ENCODE measurements at regions not wholly inside any gene's neighbourhood (a gene's known extent, or its start where the extent isn't known, plus 50 kb on each side); places are given as distances from the start of the nearest gene placed in this dataset.

DNA sequence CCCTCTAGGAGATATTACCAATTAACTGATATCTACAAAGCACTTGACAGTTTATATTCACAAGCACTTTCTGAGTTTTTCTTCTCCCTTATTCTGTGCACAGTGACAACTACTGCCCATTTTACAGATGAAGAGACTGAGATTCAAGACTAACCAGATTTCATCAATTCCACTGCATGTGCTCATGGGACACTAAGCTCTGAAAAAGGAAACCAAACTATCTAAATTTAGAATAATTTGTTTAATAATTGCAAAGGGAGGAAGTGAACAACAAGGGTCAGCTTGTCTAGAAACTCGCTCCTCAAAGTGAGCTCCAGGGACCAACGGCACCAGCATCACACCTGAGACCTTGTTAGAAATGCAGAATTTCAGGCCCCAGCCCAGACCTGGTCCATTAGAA, 50.8 kb upstream of the MYLIP start:
- no peak for DNase-seq (ENCODE audit: low spot score)

DNA sequence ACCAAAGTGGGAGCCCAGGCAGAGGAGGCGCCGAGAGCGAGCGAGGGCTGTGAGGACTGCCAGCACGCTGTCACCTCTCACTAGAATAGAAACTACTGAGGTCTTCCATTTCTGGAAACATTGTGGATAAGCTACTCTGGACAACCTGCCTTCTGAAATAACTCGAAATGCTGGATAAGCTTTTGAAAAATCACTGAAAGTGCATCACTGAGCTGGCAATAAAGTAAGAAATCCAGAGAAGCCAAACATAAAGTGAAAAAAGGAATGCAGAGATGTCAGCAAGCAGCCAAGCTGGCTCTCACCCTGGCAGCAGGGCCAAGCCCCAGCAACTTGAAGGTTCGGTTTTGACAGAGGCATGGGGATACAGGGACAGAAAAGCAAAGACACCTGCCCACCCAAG, 59.2 kb upstream of the MYLIP start:
- DNase-seq (ENCODE audit: low spot score), result no peak

DNA sequence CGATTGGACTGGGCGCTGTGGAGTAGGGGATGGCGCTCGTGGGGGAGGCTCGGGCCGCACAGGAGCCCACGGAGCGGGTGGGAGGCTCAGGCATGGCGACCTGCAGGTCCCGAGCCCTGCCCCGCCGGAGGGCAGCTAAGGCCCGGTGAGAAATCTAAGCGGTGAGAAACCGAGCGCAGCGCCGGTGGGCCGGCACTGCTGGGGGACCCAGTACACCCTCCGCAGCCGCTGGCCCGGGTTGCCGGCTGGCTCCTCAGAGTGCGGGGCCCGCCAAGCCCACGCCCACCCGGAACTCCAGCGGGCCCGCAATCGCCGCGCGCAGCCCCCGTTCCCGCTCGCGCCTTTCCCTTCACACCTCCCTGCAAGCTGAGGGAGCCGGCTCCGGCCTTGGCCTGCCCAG, 59.7 kb upstream of the MYLIP start:
- no peak for DNase-seq (ENCODE audit: low spot score)

DNA sequence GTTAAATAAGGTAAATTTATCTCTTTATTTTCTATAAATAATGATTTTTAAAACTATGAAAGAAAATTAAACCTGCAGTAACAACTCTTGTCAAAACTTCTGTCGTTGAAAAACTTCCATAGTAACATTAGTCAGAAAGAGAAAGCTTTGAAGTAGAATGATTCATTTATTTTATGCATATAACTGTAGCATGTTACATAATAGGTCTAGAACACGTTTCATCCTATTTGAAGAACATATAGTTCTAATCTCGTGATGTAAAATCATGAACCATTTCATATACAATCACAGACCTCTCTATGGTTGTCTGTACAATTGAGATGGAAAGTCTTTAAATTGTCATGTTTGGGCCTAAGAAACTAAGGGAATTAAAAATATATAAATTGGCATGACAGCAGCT, 61.3 kb upstream of the MYLIP start:
- DNase-seq (ENCODE audit: low spot score), result no peak

DNA sequence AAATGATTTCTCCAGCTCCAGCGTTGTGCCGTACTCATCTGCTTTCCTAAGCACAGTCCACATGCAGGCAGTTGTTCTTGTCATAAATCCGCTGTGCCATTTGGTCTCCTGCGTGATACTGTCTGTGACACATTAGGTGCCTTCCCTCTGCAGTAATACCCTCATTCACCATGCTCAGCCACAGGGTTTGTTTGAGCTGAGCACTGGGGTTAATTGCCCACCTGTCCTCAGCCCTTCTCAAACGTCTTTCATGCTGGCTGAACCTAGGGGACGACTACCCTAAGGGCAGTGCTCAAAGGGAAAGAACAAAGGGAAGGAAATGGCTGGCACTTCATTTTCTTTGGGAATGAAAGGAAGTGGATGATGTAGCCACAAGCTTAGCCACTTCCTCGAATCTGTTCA, 64.2 kb upstream of the MYLIP start:
- DNase-seq (ENCODE audit: low spot score), result no peak

DNA sequence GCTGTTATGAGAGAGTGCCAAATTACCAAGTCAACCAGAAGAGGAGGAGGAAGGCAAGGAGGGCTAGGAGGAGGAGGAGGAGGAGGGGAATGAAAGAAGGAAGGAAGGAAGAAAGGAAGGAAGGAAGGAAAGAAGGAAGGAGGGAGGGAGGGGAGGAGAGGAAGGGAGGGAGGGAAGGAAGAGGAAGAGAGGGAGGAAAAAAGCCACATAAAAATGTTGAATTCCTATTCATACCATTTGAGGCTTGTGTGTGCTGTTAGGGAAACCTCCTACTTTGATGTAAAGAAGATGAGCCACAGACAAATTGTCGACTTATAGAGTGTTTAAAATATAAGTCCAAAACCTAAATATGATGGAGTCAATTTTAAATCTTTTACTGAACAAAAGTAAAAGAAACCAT, 65.3 kb upstream of the MYLIP start:
- no peak for DNase-seq (ENCODE audit: low spot score)

DNA sequence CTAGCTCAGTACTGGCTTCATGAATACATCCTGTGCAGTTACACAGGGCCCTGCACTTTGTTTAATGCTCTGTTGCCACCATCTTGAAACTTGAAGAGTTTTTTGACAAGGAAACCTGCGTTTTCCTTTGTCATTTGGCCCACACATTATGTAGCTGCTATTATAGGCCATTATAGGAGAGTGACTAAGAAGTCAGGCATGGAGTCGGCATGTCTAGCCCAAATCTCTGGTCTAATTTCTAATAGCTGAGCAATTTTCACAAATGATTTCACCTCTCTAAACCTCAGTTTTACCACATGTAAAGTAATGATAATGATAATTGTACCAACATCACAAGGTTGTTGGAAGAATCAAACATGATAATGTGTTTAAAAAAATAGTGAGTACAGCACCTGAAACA, 67.1 kb upstream of the MYLIP start:
- DNase-seq (ENCODE audit: low spot score), result no peak

DNA sequence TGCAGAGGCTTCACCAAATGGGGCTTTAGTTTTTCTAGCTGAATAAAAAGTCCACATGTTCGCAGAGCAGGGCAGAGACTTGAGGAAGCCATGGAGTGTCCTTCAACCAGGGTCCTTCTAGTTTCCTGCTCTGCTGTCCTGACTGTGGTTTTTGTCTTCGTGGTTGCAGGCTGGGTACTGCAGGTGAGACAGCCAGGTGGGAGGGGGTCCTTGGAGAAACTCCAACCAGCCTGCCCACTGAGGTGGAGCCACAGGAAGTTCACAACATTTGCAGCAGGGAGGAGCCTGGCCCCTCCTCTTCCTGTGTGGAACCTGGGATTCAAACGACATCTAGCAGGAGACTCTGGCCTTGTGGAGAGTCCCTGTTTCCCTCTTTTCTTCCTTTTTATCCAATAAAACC, 68.8 kb upstream of the MYLIP start:
- no peak for DNase-seq (ENCODE audit: low spot score)

DNA sequence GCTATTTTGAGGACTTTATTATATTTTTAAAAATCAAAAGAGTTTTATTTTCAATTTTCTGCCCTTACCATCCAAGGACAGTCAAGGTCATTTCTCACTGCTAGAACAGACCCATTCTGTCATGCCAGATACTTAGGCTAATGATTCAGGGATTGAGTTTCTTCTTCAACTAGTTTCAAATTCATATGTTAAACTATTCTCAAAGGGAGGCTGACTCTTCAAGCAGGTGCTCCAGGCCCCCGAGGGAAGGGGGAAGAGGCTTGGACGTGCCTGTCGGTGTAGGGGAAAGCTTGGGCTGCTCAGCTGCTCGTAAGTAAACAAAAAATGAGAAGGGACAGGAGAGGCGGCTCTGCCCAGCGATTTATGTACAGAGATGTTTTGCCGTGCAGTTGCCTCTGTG, 69.4 kb upstream of the MYLIP start:
- no peak for DNase-seq (ENCODE audit: low spot score)

DNA sequence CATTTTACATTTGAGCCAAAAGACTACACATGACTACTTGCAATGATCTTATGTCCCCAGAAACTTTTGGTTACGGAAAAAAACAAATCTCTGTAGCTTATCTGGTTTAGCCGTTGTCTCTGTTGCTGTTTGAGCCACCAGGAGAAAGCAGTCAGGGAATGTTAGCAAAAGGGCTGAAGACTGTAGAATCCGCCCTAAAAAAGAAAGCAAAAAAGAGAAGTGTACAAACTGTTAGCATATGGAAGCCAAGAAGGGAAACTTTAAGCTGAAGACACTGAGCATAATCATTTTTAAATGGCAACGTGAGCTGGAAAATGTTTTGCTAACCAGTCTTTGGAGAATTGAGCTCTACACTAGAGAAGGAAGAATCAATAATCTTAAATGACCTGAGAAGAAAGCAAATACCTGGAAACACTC, 69.9 kb upstream of the MYLIP start:
- DNase-seq (ENCODE audit: low spot score), result no peak

DNA sequence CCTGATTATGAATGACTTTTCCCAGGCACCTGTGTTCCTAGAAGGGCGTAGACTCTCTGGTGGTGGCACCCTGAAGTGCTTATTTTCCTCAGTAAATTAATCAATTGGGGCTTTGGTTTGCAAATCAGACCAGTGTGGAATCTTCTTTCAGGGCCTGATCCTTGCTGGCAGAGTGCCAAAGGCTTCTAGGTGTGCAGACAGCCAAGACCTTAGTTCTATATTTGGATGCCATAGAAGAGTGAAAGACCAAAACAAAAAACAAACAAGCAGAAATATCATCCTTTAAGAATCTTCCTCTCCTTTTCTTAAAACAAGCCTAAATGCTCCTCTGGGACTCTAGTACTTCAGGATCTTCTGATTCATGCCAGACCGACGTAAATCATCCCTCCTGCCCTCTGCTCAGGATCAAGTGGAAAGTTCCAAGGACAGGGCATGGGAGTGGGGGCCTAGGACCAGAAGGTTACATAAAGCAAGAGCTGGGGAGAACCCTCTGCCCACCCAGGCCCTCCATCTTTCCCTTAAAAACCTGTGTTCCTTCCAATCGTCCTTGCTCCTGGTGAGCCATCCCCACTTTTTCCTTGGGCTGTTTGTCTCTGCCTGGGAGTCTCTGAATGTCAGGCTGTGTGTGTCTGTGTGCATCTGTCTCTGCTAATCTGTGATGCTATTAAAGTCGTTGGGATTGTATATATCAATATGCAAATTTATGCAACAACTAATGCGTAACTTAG, 70.5 kb upstream of the MYLIP start:
- peak; percentile 24 for DNase-seq (ENCODE audit: low spot score)

DNA sequence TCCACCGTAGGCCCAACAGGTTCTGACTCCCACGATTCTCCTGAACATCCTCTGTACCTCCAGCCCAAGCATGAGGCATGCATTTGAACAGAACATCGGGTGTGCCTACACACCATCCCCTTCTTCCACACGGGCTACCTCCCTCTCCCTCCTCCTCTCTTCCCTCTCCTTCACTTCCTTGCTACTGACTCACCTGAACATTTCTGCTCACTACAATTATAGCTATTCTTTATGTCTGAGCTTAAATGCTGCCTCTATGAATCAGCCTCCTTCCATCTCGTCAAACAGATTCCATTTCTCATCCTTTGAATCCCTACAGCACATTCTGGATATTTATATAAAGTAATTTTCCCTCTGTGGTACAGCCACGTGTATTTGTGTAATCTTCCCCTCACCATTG, 71.4 kb upstream of the MYLIP start:
- no peak for DNase-seq (ENCODE audit: low spot score)

DNA sequence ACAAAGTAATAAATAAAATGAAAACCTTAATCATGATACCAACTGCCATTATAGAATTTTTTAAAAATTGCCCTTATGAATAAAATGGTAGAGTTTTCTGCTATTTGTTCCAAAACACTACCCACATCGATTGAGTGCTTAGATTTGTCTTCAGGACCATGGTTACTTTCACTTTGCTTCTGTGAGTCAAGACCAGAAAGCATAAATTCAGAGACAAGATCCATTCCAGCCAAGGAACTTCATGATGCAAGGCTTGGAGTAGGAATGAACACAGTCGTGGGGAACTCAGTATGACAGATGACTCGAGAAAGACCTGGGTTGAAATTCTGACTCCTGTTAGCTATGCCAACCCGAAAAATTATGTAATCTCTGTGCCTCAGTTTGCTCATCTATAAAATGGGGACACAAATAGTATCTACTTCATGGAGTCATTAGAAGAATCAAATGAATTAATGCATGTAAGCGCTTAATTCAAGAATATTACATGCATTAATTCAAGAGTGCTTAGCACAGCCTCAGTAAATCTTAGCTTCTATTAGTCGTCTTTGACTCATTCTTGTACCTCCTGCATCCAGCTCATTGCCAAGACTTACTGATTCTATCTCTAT, 72.5 kb upstream of the MYLIP start:
- no peak for DNase-seq (ENCODE audit: low spot score)

DNA sequence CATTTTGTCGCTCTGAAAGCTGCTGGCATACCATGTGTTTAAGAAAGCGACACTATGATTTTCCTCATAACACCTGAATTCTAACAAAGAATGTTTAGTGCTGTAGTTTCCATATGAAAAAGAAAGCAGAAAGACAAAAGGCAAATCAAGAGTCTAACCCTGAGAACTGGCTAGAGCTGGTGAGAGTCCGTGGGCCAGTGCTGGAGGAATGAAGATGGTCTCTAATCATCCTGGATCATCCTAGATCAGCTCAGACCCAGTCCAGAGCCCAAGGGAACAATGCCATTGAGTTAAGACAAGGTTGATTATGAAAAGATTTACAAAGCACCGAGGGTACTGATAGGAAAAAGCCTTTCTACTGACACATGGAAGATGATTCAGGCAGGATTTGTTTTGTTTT, 73.0 kb upstream of the MYLIP start:
- no peak for DNase-seq (ENCODE audit: low spot score)

DNA sequence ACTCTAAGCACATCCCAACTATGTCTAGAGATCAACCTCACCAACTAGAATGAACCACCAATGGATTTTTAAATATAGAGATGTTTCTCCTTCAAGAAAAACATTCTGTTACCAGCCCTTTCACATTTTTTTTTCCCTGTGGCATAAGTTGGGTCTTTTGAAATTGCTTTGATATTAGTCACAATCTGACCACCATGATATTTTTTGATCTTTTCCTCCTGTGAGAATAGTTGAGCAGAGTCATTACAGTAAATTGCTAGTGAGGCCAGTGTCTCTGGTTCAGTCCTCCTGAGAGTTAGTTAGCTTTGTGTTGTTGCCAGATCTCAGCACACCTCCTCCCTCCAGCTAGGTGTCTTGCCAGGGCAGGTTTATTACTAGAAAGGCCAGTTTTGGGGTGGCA, 79.7 kb upstream of the MYLIP start:
- no peak for DNase-seq (ENCODE audit: low spot score)

DNA sequence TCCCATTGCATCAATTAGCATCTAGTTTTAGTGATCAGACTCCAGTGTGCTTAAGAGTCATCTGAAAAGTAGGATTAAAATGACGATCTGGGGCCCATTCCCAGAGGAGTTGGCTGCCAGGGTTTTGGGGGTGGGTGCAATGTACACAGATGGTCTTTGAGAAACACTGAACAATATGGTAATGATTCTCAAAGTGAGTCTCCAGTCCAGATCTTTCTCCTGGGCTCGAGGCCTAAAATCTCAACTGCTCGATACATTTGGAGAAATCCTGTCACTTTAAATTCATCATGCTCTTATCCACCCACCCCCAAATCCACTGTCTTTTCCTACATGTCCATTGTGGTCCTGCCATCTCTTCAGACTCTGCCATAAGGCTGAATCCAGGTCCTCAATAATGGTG, 80.7 kb upstream of the MYLIP start:
- DNase-seq (ENCODE audit: low spot score), result no peak

DNA sequence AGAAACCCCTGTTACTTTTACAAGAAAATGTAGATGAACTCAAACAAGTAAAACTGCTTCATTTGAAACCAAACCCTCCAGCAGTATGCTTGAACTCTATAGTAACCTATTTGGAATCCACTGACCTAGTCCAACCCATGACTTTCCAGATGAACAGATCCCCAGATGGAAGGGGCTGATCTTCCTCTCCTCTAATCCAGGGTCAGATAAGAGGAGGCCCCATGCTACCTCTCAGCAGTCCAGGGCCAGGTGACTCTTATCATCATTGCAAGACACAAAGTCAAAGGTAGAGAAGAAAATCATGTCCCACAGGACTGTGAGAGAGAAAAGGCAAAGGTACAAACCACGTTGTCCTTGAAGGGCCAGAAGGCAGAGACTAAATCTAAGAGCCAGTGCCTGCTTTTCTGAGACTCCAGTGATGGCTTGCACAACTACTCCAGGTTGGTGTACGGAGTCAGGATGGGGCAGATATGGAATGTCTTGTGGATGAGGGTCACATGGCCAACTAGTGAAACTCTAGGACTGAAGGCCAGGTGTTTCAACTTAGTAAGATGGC, 81.4 kb upstream of the MYLIP start:
- no peak for DNase-seq (ENCODE audit: low spot score)

DNA sequence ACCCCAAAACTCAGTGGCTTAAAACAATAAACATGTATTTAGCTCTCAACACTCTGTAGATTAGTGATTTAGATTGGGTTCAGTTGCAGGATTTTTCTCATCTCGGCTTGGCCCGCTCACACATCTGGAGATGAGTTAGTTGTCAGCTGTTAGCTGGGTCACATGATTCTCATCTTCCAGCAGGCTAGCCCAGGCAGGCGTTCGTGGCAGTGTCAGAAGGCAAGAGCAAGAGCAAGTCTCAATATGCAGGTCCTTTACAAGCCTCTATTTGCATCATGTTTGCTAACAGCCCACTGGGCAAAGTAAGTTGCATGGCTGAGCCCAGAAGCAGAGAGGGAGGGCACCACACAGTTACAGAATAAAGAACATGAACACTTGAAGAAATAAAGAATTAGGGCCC, 83.6 kb upstream of the MYLIP start:
- no peak for DNase-seq (ENCODE audit: low spot score)

DNA sequence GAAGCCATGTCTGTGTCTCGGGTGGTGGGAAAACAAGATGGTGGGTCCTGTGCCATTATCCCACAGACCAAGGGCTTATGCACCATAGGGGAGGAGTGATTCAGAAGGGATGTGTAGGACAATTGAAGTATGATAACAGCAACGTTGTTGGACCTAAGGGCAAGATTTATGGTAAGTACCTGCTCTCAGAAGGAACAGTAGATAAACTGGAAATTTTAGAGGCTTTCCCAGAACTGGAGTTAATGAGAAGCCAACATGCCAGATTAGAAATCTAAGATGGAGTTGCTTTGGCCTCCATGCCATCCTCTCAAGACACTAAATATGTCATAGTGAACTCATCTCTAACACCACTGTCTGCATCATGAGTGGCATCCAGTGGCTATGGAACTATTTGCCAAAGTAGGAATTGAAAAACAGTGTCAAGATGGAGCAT, 84.7 kb upstream of the MYLIP start:
- DNase-seq (ENCODE audit: low spot score), result no peak

DNA sequence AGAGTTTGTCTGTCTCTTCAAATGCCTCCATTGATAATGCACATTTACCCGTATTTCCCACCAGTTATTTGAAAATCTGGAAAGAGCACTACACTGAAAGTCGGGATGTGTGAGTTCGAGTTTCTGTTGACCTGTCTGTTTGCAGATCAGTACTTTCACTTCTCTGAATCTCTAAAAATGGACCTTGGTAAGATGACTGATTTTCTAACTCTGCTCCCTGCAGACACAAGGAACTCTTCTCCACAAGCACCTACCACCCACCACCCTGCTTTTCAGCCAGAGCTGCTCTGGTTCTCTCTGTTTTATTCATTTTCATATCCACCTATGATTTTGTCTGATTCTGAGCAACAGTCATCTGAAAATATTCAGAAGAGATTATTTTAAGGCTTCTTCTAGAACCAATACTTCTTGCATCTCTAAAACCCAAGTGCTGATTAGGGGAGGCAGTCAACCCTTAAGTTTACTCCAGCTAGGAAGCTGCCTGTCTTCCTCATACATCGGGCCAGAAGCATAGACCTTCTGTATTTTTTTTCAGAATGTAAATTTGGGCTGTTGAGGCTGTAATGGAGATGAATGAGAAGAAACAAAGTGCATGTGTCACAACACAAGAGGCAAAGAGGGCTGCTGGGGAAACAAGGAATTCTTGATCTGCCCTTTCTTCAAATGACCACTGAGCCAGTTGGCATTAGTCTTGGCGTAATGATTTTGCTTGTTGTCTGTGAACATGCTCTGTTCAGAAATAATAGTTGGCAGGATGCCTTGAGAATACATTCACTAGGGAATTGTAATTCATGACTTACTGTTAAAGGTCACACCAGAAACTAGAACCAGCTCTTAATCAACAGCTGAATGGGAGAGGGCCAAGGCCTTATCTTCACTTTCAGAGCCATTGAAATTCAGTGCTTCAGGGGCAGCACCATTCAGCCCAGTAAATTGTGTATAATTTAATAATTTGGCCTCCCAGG, 85.4 kb upstream of the MYLIP start:
- DNase-seq (ENCODE audit: low spot score), result no peak

DNA sequence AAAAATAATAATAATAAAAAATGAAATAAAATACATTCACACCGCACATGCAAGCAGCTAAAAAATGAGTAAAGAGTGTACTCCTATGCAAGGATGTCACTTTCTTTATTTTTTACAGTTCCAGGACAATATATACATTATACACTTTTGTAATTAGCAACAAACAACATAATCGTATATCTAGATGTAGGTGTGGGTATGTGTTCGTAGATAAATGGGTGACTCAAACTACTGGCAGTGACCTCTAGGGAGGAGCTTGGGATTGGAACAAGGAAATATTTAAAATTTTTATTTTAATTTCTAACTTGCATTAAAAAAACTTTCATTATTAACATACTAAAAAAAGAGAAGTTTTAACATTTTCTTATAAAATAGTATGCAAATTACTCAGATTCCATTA, 86.1 kb upstream of the MYLIP start:
- DNase-seq (ENCODE audit: low spot score), result no peak

DNA sequence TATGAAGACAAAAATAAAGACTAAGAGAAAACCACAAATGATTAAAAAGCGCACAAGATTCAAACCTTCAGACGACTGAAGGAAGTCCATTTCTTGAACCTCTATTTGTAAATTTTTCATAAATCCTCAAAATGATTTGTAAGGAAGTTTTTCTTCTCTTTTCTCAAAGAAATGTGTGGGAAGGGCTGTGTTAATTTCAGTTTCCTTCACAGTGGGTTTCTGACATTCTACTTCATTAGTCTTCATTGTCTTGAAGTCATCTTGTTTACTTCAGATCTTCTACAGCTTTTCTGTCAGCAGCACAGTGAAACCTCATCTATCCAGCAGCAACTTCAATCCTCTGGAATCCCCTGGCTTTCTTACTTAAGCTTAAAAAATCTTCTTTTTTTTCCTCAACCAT, 87.6 kb upstream of the MYLIP start:
- DNase-seq (ENCODE audit: low spot score), result no peak

DNA sequence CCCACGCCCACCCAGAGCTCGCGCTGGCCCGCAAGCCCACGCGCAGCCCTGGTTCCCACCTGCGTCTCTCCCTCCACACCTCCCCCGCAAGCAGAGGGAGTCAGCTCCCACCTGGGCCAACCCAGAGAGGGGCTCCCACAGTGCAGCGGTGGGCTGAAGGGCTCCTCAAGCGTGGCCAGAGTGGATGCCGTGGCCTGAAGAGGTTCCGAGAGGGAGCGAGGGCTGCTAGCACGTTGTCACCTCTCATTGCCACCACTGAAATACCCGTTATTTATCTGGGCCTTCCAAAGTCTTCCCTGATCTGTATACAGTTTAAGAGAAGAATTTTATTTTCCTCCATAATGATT, 88.3 kb upstream of the MYLIP start:
- no peak for DNase-seq (ENCODE audit: low spot score)

All from hematopoietic multipotent progenitor cell treated with erythropoietin and hydrocortisone succinate and interleukin-3 and kit ligand, for 15 days (in vitro differentiated cells).